GM23248 (cell line): ENCODE measurements at regions not wholly inside any gene's neighbourhood (a gene's known extent, or its start where the extent isn't known, plus 50 kb on each side); places are given as distances from the start of the nearest gene placed in this dataset.

Experiments used
- EZH2 ChIP-seq: fragments of 200-600 bp; sonication (generic); IDR thresholded peaks from 2 replicates; pipeline ENCODE4 v1.6.1; 2018; ENCODE audit warnings: antibody characterized with exemption, mild to moderate bottlenecking; ENCODE audit not compliant: insufficient read depth, poor library complexity, severe bottlenecking
- EZH2phosphoT487 ChIP-seq: fragments of 200-600 bp; sonication (generic); IDR thresholded peaks from 2 replicates; pipeline ENCODE4 v1.6.1; 2018; ENCODE audit warnings: antibody characterized with exemption, moderate library complexity, mild to moderate bottlenecking, low read depth; ENCODE audit not compliant: insufficient read depth

GRCh38 chr9:17862101-17862500 is 283.2 kb downstream of the SH3GL2 start:
- no peak for TF ChIP-seq EZH2
- TF ChIP-seq EZH2phosphoT487 = no peak
